ENCODE measurements at regions not wholly inside any gene's neighbourhood (a gene's known extent, or its start where the extent isn't known, plus 50 kb on each side); places are given as distances from the start of the nearest gene placed in this dataset.

DNA sequence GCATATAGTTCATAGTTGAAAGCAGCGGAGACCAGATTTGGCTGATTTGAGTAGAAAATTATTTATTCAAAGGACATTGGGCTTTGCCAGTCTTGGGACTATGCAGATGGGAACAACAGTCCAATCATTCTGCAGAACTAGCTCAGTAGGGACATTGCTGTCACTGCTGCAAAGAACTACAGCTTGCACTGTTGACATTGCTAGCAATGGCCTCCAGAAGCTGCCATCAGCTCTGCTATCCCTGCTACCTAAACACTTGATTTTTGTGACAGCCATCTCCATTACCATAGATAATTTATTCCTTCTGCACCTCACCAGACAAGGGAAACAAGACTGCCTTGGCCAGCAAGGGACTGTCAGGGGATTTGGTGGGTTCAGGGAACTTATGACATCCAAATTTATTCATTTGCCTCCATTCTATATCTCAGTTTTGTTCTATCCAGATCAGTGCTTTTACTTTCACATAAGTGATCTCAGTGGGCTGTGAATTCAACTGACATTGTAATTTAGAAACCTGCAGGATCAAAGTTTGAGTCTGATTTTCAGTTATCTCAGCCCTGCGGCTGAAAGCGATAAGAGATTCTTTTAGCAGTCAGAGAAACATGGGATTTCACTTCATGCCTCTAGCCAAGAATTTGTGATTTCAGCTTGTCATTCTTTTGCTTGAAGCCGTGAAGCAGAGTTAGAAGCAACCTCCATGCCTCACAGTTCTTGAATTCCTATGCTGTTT is 136.7 kb upstream of the FBXO33 start:
- no peak for DNase-seq (ENCODE audit: low read depth)
- no peak overlapping the region for H3K4me3 ChIP-seq (ENCODE audit: low read depth, low read length)
- no peak for TF ChIP-seq CTCF (conservative IDR thresholded peaks at IDR 0.05; ENCODE audit: low read depth, low read length)

GRCh38 chr14:39566795-39567194 is 134.6 kb upstream of the FBXO33 start:
- no peak for TF ChIP-seq CTCF (conservative IDR thresholded peaks at IDR 0.05; ENCODE audit: low read depth, low read length)
- no peak overlapping the region for H3K4me3 ChIP-seq (ENCODE audit: low read depth, low read length)
- DNase-seq (ENCODE audit: low read depth), result no peak

DNA sequence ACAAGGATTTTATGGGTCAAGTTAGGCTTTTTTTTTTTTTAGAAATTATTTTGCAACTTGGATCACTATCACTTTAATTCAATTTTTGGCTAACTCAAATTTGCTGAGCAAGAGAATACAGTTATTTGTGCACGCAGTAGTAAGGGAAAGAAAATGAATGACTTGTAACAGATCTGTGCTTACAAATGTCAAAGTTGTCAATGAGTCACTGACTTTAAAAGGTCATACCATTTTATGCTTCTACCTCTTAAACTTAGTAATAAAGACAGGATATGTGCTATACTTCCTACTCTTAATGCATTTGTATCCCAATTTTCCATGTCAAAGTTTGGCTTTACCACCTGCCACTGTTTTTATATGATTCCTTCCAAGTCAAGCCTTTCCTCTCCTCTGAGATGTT is 131.1 kb upstream of the FBXO33 start:
- no peak for TF ChIP-seq CTCF (conservative IDR thresholded peaks at IDR 0.05; ENCODE audit: low read depth, low read length)
- no peak overlapping the region for H3K4me3 ChIP-seq (ENCODE audit: low read depth, low read length)
- DNase-seq (ENCODE audit: low read depth), result no peak

DNA sequence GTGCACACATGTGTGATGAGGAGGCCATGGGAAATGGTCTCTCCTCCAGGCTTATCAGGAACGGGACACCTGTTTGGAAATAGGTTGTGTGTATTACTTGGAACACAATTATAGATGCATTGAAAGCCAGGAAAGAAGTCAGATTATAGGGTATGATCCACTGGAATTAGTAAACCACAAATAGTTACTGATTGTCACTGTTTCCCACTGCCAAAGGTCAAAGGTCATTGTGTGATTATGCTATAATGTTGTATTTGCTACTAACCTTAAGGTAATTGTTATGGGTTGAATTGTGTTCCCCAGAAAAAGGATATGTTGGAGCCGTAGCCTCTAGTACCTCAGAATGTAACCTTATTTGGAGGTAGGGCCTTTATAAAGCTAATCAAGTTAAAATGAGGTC is 129.9 kb upstream of the FBXO33 start:
- no peak for DNase-seq (ENCODE audit: low read depth)
- H3K4me3 ChIP-seq (ENCODE audit: low read depth, low read length), result no peak overlapping the region
- TF ChIP-seq CTCF (conservative IDR thresholded peaks at IDR 0.05; ENCODE audit: low read depth, low read length), result no peak

DNA sequence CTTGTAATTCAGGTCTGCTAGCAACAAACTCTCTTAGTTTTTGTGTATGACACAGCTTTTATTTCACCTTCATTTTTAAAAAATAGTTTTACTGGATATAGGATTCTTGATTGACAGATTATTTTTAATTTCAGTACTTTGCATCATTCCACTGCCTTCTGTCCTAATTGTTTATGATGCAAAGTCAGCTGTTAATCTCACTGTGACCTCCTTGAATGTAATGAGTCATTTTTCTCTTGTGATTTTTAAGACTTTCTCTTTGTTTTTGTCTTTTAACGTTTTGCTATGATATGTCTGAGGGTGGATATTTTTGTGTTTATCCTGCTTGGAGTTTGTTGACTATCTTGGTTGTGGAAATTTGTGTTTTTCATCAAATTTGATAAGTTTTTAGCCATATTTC is 126.3 kb upstream of the FBXO33 start:
- no peak for DNase-seq (ENCODE audit: low read depth)
- TF ChIP-seq CTCF (conservative IDR thresholded peaks at IDR 0.05; ENCODE audit: low read depth, low read length), result no peak
- no peak overlapping the region for H3K4me3 ChIP-seq (ENCODE audit: low read depth, low read length)

- DNase-seq (ENCODE audit: low read depth), result no peak
- TF ChIP-seq CTCF (conservative IDR thresholded peaks at IDR 0.05; ENCODE audit: low read depth, low read length), result no peak
- no peak overlapping the region for H3K4me3 ChIP-seq (ENCODE audit: low read depth, low read length)
Observed at GRCh38 chr14:39555749-39556148, 123.5 kb upstream of the FBXO33 start.

DNA sequence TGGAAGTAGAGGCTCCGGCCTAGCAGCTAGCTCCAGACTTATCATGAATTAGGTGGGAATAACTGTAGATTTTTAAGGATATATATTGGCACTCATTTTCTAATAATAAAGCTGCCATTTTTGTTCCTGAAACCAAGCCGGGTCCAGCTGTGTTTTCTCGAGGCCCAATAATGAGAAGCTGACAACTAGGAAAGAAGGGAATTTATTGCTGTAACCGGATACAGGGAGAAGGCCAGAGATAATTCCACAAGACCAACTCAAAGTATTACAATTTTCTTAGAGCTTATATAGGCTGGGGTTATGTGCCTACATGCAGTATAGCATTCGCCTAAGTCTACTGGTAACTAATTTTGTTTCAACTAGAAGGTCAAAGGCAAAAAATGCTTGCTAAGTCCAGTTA is 122.3 kb upstream of the FBXO33 start:
- no peak overlapping the region for H3K4me3 ChIP-seq (ENCODE audit: low read depth, low read length)
- DNase-seq (ENCODE audit: low read depth), result no peak
- TF ChIP-seq CTCF (conservative IDR thresholded peaks at IDR 0.05; ENCODE audit: low read depth, low read length), result no peak
